NCI-H526 treated with DMSO at 0.1 percent for 48 hours (cell line): ENCODE measurements at regions not wholly inside any gene's neighbourhood (a gene's known extent, or its start where the extent isn't known, plus 50 kb on each side); places are given as distances from the start of the nearest gene placed in this dataset.

Experiments used
- DNase-seq: peaks from one replicate; lab custom pipeline; 2025; lab: John Stamatoyannopoulos, UW

- no peak for DNase-seq
Observed at GRCh38 chr4:104795264-104795939, 300.7 kb upstream of the CXXC4 start.

GRCh38 chr4:104811727-104812126 is 317.0 kb upstream of the CXXC4 start:
- no peak for DNase-seq

- DNase-seq = no peak
Observed at GRCh38 chr4:104815665-104816064, 321.0 kb upstream of the CXXC4 start.

GRCh38 chr4:104818579-104818978 is 323.9 kb upstream of the CXXC4 start:
- DNase-seq = no peak

- no peak for DNase-seq
Observed at GRCh38 chr4:104826171-104826570, 320.5 kb upstream of the TET2 start.

GRCh38 chr4:104829761-104830160 is 316.9 kb upstream of the TET2 start:
- no peak for DNase-seq

- DNase-seq = no peak
Observed at GRCh38 chr4:104848597-104849225, 298.0 kb upstream of the TET2 start.

GRCh38 chr4:104859601-104860237 is 287.0 kb upstream of the TET2 start:
- no peak for DNase-seq

- peak; percentile 21 for DNase-seq
Observed at GRCh38 chr4:104860238-104861123, 286.2 kb upstream of the TET2 start.

GRCh38 chr4:104866809-104867208 is 279.9 kb upstream of the TET2 start:
- DNase-seq = no peak

GRCh38 chr4:104868533-104868932 is 278.1 kb upstream of the TET2 start:
- DNase-seq = no peak

GRCh38 chr4:104868958-104869357 is 277.7 kb upstream of the TET2 start:
- DNase-seq = no peak

GRCh38 chr4:104869831-104870230 is 276.8 kb upstream of the TET2 start:
- no peak for DNase-seq

GRCh38 chr4:104870495-104871233 is 276.0 kb upstream of the TET2 start:
- no peak for DNase-seq

GRCh38 chr4:104878936-104879335 is 267.7 kb upstream of the TET2 start:
- no peak for DNase-seq

- DNase-seq = no peak
Observed at GRCh38 chr4:104879367-104879766, 267.3 kb upstream of the TET2 start.

GRCh38 chr4:104879854-104880253 is 266.8 kb upstream of the TET2 start:
- DNase-seq = no peak

- DNase-seq = no peak
Observed at GRCh38 chr4:104881136-104881886, 265.4 kb upstream of the TET2 start.

GRCh38 chr4:104890598-104891275 is 255.9 kb upstream of the TET2 start:
- DNase-seq = no peak
